GM10266 (cell line): ENCODE measurements at regions not wholly inside any gene's neighbourhood (a gene's known extent, or its start where the extent isn't known, plus 50 kb on each side); places are given as distances from the start of the nearest gene placed in this dataset.

Experiments used
- DNase-seq: peaks from one replicate; pipeline ENCODE4 v3.0.0; 2012; ENCODE audit errors: extremely low spot score
- TF ChIP-seq, protein P1 (sequence below): IDR thresholded peaks from 2 replicates; pipeline ENCODE4 v1.5.1; 2012; ENCODE audit warnings: mild to moderate bottlenecking, low read depth; ENCODE audit not compliant: control insufficient read depth, insufficient read depth; ENCODE audit errors: missing control alignments

DNA sequence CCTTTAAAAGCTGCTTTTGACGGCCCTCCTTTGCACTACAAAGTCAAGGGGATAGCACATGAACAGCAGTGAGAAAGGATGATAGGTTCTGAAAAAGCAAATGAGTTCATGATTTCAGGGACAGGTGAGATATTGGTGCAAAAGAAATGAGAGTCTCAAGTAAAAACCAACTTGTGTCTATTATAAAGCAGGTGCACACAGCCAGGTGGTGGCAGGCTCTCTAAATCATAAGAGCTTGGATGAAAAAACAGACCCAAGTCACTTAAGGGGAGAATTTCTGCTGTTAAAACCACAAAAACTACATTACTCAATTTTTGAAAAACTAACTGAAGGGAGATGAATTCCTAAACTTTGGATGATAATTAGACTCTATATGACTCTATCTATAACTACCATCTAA is 201.5 kb downstream of the SP3 start:
- TF ChIP-seq, protein P1, sequence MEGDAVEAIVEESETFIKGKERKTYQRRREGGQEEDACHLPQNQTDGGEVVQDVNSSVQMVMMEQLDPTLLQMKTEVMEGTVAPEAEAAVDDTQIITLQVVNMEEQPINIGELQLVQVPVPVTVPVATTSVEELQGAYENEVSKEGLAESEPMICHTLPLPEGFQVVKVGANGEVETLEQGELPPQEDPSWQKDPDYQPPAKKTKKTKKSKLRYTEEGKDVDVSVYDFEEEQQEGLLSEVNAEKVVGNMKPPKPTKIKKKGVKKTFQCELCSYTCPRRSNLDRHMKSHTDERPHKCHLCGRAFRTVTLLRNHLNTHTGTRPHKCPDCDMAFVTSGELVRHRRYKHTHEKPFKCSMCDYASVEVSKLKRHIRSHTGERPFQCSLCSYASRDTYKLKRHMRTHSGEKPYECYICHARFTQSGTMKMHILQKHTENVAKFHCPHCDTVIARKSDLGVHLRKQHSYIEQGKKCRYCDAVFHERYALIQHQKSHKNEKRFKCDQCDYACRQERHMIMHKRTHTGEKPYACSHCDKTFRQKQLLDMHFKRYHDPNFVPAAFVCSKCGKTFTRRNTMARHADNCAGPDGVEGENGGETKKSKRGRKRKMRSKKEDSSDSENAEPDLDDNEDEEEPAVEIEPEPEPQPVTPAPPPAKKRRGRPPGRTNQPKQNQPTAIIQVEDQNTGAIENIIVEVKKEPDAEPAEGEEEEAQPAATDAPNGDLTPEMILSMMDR, result no peak
- DNase-seq, result no peak

DNA sequence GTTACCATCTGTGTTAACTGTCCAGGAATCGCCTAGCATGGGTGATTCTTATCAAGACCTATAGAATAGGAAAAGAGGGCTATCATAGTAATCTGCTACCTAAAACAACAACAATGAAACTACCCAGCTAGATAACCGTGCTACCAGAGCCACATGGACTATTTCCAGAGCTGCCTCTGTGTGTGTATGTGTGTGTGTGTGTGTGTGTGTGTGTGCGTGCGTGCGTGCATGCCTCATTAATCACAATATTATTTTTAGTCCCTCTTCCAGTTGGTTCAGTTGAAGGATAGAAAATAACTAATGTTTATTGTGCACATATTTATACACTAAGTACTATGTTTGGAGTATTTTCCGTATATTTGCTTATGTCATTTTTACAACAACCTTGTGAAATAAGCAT is 201.1 kb downstream of the SP3 start:
- TF ChIP-seq, protein P1, result no peak
- no peak for DNase-seq

DNA sequence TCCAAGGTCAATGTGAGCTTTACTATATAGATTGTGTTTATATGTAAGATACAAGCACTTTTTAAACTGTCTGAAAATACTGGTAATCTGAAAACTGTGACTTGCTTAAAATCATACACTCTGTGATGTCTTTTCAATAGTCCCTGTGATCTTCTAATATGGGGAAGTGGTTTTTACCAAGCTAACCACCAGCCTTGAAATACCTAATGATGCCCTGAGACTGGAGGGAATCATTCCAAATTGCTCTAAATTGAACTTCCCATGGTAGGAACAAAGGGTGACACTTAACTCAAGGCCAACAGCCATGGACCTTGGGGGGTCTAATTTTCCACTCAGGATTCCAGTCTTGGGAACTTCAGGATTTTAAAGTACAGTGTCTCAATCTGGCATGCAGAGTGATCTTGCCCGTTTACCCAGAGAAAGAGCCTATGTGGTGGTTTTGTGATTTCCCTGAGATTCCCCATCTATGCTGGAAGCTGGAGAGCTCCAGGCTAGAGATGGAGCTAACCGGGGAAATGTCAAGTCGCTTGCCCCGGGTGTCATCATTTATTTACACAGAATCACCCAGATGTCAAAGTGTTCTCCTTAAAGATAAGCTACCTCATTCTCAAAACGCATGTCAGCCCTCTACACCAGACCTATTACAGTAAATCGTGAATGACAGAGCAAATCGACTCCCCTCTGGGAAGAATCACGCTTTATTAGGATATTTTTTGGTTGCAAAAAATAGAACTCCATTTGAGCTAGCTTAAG is 198.5 kb downstream of the SP3 start:
- TF ChIP-seq, protein P1, result no peak
- no peak for DNase-seq

DNA sequence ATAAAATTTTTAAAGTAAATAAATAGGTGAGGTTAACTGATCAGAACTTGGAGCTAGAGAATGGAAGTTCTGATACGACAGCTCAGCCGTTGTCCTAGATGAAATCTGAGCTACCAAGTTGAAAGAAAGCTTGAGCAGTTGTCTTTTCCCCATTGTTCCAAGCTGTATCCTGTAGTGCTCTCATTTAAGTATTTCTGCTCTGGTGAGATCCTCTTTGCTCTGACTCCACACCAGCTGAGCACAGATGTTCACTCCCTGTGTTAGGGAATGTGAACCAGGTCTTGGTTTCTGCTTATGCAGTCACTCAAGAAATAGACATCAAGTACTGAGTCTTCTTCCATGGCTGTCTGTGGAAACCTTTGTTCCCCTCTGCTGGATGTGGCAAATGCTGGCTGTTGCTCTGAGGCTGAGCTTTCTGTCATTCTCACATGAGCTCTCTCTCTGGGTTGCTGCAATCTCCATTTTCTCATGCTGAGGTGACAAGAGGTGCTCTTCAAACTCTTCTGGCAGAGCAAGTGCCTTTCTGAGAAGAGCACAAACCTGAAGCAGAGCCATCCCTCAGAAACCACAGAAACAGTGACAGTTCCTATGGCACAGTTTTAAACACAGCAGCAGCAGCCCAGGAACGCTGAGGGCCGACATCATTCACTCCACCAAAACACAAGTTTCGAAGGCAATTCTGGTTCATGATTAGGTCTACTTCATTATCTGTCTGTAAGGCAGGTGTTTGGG is 194.1 kb downstream of the SP3 start:
- no peak for DNase-seq
- TF ChIP-seq, protein P1, result no peak

DNA sequence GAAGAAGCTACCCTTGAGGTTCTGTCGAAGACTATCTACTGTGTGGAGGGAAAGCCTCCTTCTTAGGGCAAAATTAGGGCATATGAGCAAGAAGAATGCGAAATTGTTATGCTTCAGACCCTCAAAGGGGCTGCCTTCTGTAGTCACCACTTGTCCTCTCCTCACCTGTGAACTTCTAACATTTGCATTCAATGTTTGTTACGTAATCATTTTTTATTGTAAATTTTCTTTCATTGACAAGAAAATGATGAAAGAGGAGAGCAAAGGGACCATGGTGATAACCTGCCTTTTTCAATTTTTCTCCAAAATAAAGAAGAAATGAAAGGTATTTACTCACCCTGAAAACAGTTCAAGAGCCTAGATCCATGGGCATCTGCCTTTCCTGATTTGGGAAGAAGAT is 193.0 kb downstream of the SP3 start:
- DNase-seq, result no peak
- TF ChIP-seq, protein P1, result no peak

DNA sequence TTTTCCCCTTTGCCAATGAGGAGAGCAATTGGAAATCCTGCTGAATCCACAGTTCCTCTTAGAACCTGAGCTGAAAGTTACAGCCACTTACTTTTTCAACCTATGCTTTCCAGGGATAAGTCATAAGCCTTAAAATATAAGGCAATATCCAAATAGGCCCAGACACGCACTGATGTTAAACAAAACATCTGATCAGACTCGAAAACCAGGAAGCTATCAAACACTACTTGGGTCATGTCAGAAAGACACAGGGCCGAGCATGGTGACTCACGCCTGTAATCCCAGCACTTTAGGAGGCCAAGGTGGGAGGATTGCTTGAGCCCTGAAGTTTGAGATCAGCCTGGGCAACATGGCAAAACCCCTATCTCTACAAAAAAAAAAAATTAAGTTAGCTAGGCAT is 192.1 kb downstream of the SP3 start:
- no peak for DNase-seq
- TF ChIP-seq, protein P1, result no peak

DNA sequence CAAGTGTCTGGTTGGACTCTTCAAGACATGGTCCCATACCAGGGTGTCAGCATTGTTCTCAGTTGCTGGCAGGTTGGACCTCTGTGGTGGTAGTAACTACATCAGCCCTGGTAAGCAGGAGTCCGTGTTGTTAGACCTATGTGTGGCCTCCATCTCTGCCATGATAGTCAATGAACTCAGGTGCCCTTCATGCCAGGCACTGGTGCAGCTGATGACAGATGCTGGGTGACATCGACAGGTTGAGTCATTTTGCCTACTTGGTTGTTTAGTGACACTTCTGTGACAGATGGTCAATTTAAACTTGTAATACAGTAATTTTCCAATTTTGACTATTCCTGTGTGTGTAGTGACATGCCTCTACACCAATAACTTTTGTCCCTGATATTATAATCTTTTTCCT is 189.7 kb downstream of the SP3 start:
- TF ChIP-seq, protein P1, result no peak
- no peak for DNase-seq
